ENCODE measurements at regions not wholly inside any gene's neighbourhood (a gene's known extent, or its start where the extent isn't known, plus 50 kb on each side); places are given as distances from the start of the nearest gene placed in this dataset.

DNA sequence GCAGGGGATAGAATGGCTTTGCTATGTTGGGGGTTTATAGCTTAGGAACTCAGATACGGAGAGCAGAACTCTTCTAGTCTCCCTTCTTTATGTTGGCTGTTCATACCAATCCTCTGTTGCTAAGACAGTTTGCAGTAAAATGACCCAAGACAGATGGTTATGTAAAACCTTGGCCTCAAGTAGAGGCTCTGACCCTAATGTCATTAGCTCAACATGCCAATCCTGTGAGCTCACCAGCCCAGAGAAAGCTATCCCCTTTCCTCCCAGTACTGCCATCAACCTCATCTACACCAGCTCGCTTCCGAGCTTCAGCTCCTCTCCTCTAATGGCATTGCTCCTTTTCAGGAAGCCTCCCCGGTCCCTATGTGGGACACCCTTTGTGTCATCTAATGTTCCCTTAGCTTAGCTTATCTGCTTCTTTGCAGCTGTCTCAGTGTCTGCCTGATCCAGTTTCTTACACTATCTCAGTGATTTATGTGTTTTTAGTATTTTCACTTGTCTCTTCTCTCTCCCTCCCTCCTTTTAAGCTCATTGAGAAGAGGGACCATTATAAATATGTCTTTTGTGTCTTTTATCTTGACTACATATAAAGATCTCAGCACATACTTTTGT, 281.3 kb upstream of the CLINT1 start:
- TF ChIP-seq CTCF (IDR thresholded peaks at IDR 0.05), result no peak
- no peak for TF ChIP-seq POLR2A (IDR thresholded peaks at IDR 0.05)

Data from thyroid gland (tissue), 4 donors.